ENCODE measurements at regions not wholly inside any gene's neighbourhood (a gene's known extent, or its start where the extent isn't known, plus 50 kb on each side); places are given as distances from the start of the nearest gene placed in this dataset.

- Histone ChIP-seq H3K9ac (ENCODE audit: insufficient read depth, low read depth, low read length) (no peak overlapping the region), H3K27ac (ENCODE audit: extremely low read length, insufficient read depth, low read length) (no peak overlapping the region), H3K4me1 (ENCODE audit: insufficient read depth, low read length) (no peaks in the 10 kb centered on the region), H3K27me3 (ENCODE audit: control insufficient read depth in 1 of 2, insufficient read depth in 2 of 2, low read length in 2 of 2) (no peaks in the 10 kb centered on the region), H4K20me1 (ENCODE audit: insufficient read depth, low read length) (no peaks in the 10 kb centered on the region), H3K36me3 (replicated peaks in 1 of 2; ENCODE audit: control insufficient read depth in 1 of 2, insufficient read depth in 2 of 2, low read length in 2 of 2) (no peaks in the 10 kb centered on the region), H3K9me3 (ENCODE audit: low read length) (peaks cover 5% of the 10 kb centered on the region; the same call in 1 of the 2 replicates), H2AFZ (ENCODE audit: low read length) (no peak overlapping the region), H3K79me2 (ENCODE audit: insufficient read depth, low read length) (no peaks in the 10 kb centered on the region), H3K4me2 (ENCODE audit: low read depth, low read length) (no peak overlapping the region), H3K4me3 (replicated peaks in 1 of 3; ENCODE audit: insufficient read depth in 1 of 3, low read depth in 2 of 3, low read length in 3 of 3) (no peak overlapping the region)
- WGBS (ENCODE audit: low lambda C conversion rate), result 0% methylated on average over 2 of the region's 2 CpGs
- intact Hi-C loops (cut with micrococcal nuclease; ENCODE audit: unreplicated experiment), result no loop called here
- ATAC-seq, result no peak; the same call in 2 of the 3 replicates
- TF ChIP-seq PCBP1 (IDR thresholded peaks at IDR 0.05; ENCODE audit: borderline replicate concordance, low read depth, low read length) (no peak), FOSL2 (CRISPR knock-in tag; IDR thresholded peaks at IDR 0.05) (no peak), ZNF710 (CRISPR knock-in tag; IDR thresholded peaks at IDR 0.05; ENCODE audit: borderline replicate concordance) (no peak)
- BruUV-seq (replicated peaks), result no TSS peak
- ChIA-PET CTCF (ENCODE audit: low intra/inter-chr PET ratio, low total read pairs) (no interaction called here), POLR2A (no interaction called here)
- no peak for DNase-seq (ENCODE audit: low spot score)
- in situ Hi-C loops (cut with HindIII; ENCODE audit: extremely low pct_ligation_motif_present, low pct_unique_long_range_greater_than_20kb), result no loop called here
- no peak for FAIRE-seq
These were observed 301.6 kb upstream of the RBFOX1 start for GRCh38 chr16:7031031-7031430.

GRCh38 chr16:7027401-7027800 is 305.2 kb upstream of the RBFOX1 start:
- TF ChIP-seq FOXO1 (CRISPR knock-in tag; IDR thresholded peaks at IDR 0.05) (no peak), HINFP (CRISPR knock-in tag; IDR thresholded peaks at IDR 0.05; ENCODE audit: low read depth) (no peak), ZFP1 (CRISPR knock-in tag; IDR thresholded peaks at IDR 0.05) (no peak), FOXA3 (CRISPR knock-in tag; IDR thresholded peaks at IDR 0.05) (no peak), KDM4B (CRISPR knock-in tag; IDR thresholded peaks at IDR 0.05) (no peak), ZNF615 (CRISPR knock-in tag; IDR thresholded peaks at IDR 0.05; ENCODE audit: borderline replicate concordance) (no peak), HMG20B (CRISPR knock-in tag; conservative IDR thresholded peaks at IDR 0.05) (no peak), TCF7L2 (IDR thresholded peaks at IDR 0.05; ENCODE audit: low read depth, low read length) (no peak), ATAD3A (CRISPR knock-in tag; IDR thresholded peaks at IDR 0.05) (no peak)
- in situ Hi-C loops (cut with HindIII; ENCODE audit: extremely low pct_ligation_motif_present, low pct_unique_long_range_greater_than_20kb) (no loop called here), intact Hi-C loops (cut with micrococcal nuclease; ENCODE audit: unreplicated experiment) (no loop called here)
- FAIRE-seq (no peak), DNase-seq (ENCODE audit: low spot score) (no peak), ATAC-seq (no peak)
- no peaks in the 10 kb centered on the region for H3K4me1 ChIP-seq (ENCODE audit: insufficient read depth, low read length)
- H3K36me3 ChIP-seq (replicated peaks in 1 of 2; ENCODE audit: control insufficient read depth in 1 of 2, insufficient read depth in 2 of 2, low read length in 2 of 2), result no peaks in the 10 kb centered on the region
- no peaks in the 10 kb centered on the region; the same call in 1 of the 2 replicates for H3K9me3 ChIP-seq (ENCODE audit: low read length)
- no peaks in the 10 kb centered on the region for H3K79me2 ChIP-seq (ENCODE audit: insufficient read depth, low read length)
- POLR2A ChIA-PET, result no interaction called here
- H3K4me3 ChIP-seq (replicated peaks in 1 of 3; ENCODE audit: insufficient read depth in 1 of 3, low read depth in 2 of 3, low read length in 3 of 3), result no peak overlapping the region
- H4K20me1 ChIP-seq (ENCODE audit: insufficient read depth, low read length), result no peaks in the 10 kb centered on the region
- CTCF ChIA-PET (ENCODE audit: low intra/inter-chr PET ratio, low total read pairs), result no interaction called here
- no TSS peak for BruUV-seq (replicated peaks)
- no peak overlapping the region for H3K27ac ChIP-seq (ENCODE audit: extremely low read length, insufficient read depth, low read length)
- H3K9ac ChIP-seq (ENCODE audit: insufficient read depth, low read depth, low read length), result no peak overlapping the region
- no peaks in the 10 kb centered on the region for H3K27me3 ChIP-seq (ENCODE audit: control insufficient read depth in 1 of 2, insufficient read depth in 2 of 2, low read length in 2 of 2)
- no peak overlapping the region for H3K4me2 ChIP-seq (ENCODE audit: low read depth, low read length)
- H2AFZ ChIP-seq (ENCODE audit: low read length), result no peak overlapping the region

Measured in HepG2 (cell line).